ENCODE measurements at regions not wholly inside any gene's neighbourhood (a gene's known extent, or its start where the extent isn't known, plus 50 kb on each side); places are given as distances from the start of the nearest gene placed in this dataset.
"Not testable (repeated sequence)": the region's sequence is repeated elsewhere in the genome, so short reads cannot be mapped to it uniquely, and the experiment has no call there.

GRCh38 chr14:48563489-48563888, 888.1 kb upstream of the MDGA2 start:
- DNase-seq (ENCODE audit: low read depth) = no peak
- TF ChIP-seq CTCF (conservative IDR thresholded peaks at IDR 0.05; ENCODE audit: low read length) = no peak
- H3K4me3 ChIP-seq (ENCODE audit: low read length) = no peak overlapping the region

GRCh38 chr14:48561438-48561837, 886.0 kb upstream of the MDGA2 start:
- not testable (repeated sequence) for H3K4me3 ChIP-seq (ENCODE audit: low read length); DNase-seq (ENCODE audit: low read depth)

GRCh38 chr14:48560421-48560820, 885.0 kb upstream of the MDGA2 start:
- no peak for TF ChIP-seq CTCF (conservative IDR thresholded peaks at IDR 0.05; ENCODE audit: low read length)
- DNase-seq (ENCODE audit: low read depth) = no peak

GRCh38 chr14:48553443-48553842, 878.0 kb upstream of the MDGA2 start:
- no peak overlapping the region for H3K4me3 ChIP-seq (ENCODE audit: low read length)
- DNase-seq (ENCODE audit: low read depth) = no peak
- TF ChIP-seq CTCF (conservative IDR thresholded peaks at IDR 0.05; ENCODE audit: low read length) = no peak

More at GRCh38 chr14:48560421-48560820, 885.0 kb upstream of the MDGA2 start:
- no peak overlapping the region for H3K4me3 ChIP-seq (ENCODE audit: low read length)

DNA sequence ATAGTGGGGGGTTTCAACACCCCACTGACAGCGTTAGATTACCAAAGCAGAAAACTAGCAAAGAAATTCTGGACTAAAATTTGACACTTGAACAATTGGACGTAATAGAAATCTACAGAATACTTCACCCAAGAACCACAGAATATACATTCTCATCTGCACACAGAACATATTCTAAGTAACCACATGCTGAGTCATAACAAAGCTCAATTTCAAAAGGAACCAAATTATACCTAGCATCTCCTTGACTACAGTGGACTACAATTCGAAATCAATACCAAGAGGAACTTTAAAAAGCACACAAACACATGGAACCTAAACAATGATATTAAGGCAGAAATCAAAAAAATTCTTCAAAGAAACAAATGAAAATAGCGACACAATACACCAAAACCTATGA, 871.6 kb upstream of the MDGA2 start:
- no peak for TF ChIP-seq CTCF (conservative IDR thresholded peaks at IDR 0.05; ENCODE audit: low read length)
- no peak for DNase-seq (ENCODE audit: low read depth)
- H3K4me3 ChIP-seq (ENCODE audit: low read length) = no peak overlapping the region

DNA sequence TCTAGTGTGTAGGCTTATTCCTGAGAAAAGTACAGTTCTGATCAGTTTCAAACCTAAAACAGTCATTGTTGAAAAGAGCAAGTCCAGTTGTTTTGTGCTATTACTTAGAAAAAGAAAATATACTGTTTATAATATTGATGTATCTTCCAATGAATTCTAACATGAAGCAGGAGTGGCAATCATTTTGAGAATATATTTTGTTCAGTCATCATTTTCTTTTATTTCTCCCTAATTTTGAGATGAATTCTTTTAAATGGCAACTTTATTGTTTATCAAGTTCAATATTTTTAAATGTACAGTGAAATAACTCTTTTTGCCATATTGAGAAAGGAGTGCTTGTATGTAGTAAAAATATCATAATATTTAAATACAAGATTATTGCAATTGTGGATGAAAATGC, 862.2 kb upstream of the MDGA2 start:
- DNase-seq (ENCODE audit: low read depth) = no peak
- no peak overlapping the region for H3K4me3 ChIP-seq (ENCODE audit: low read length)
- TF ChIP-seq CTCF (conservative IDR thresholded peaks at IDR 0.05; ENCODE audit: low read length) = no peak

GRCh38 chr14:48536318-48536717, 860.9 kb upstream of the MDGA2 start:
- no peak for DNase-seq (ENCODE audit: low read depth)
- no peak for TF ChIP-seq CTCF (conservative IDR thresholded peaks at IDR 0.05; ENCODE audit: low read length)

GRCh38 chr14:48527832-48528231, 852.4 kb upstream of the MDGA2 start:
- H3K4me3 ChIP-seq (ENCODE audit: low read length) = no peak overlapping the region
- DNase-seq (ENCODE audit: low read depth) = no peak
- TF ChIP-seq CTCF (conservative IDR thresholded peaks at IDR 0.05; ENCODE audit: low read length) = no peak

More at GRCh38 chr14:48536318-48536717, 860.9 kb upstream of the MDGA2 start:
- H3K4me3 ChIP-seq (ENCODE audit: low read length) = no peak overlapping the region

All from AG10803 (cell line).